ENCODE measurements at regions not wholly inside any gene's neighbourhood (a gene's known extent, or its start where the extent isn't known, plus 50 kb on each side); places are given as distances from the start of the nearest gene placed in this dataset.

GRCh38 chrX:11040405-11040804, 70.7 kb upstream of the HCCS start:
- Histone ChIP-seq H3K27ac (ENCODE audit: low read depth, low read length) (no peak overlapping the region), H3K23ac (ENCODE audit: low read length) (no peak overlapping the region), H2BK120ac (ENCODE audit: insufficient read depth, low read length, poor library complexity) (no peak overlapping the region), H3K36me3 (ENCODE audit: control insufficient read depth in 1 of 2, insufficient read depth in 2 of 2, low read length in 2 of 2) (no peaks in the 10 kb centered on the region), H3K4me3 (ENCODE audit: low read depth, low read length) (no peak overlapping the region), H2AFZ (ENCODE audit: insufficient read depth, low read length, poor library complexity) (no peak overlapping the region), H3K9ac (ENCODE audit: low read length) (no peak overlapping the region), H3K79me1 (ENCODE audit: low read length) (no peaks in the 10 kb centered on the region), H2BK12ac (ENCODE audit: low read length) (no peak overlapping the region), H2AK5ac (ENCODE audit: low read length) (no peak overlapping the region), H3K18ac (ENCODE audit: low read length) (no peak overlapping the region), H4K8ac (ENCODE audit: low read depth, low read length) (no peak overlapping the region), H4K12ac (ENCODE audit: low read depth, low read length) (no peak overlapping the region), H3K4me2 (ENCODE audit: low read length) (no peak overlapping the region), H3K14ac (ENCODE audit: low read length) (no peak overlapping the region), H3K79me2 (ENCODE audit: control insufficient read depth, insufficient read depth, low read length, poor library complexity) (no peaks in the 10 kb centered on the region), H3K9me3 (ENCODE audit: insufficient read depth, low read depth, low read length) (no peaks in the 10 kb centered on the region), H3K4me1 (ENCODE audit: control insufficient read depth in 1 of 2, insufficient read depth in 2 of 2, low read length in 2 of 2) (no peaks in the 10 kb centered on the region), H4K91ac (ENCODE audit: low read depth, low read length) (no peak overlapping the region), H3K27me3 (ENCODE audit: insufficient read depth, low read length) (no peaks in the 10 kb centered on the region), H2BK5ac (ENCODE audit: low read depth, low read length, poor library complexity) (no peak overlapping the region), H3K4ac (ENCODE audit: low read depth, low read length) (no peak overlapping the region)
- no peak for DNase-seq
- no CpG with 5 or more reads among the region's 1 CpG for WGBS (ENCODE audit: extremely low coverage, insufficient coverage, insufficient read length)

DNA sequence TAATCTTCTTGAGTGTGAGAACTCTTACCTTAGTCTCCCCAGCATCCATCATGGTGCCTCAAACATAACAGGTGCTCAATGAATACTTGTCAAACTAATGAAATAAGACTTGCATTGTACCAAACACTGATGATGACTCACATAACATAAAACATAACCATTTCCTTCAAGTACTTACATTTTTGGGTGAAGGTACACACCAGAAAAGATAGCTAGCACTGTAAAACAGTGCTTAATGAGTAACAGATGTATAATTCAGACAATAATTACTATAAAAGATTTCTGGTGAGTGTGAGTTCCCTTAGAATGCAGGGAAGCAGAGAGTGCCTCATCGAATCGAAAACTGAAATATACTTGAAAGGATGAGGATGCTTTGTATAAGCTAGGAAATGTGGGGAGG, 70.1 kb upstream of the HCCS start:
- Histone ChIP-seq H3K27me3 (ENCODE audit: insufficient read depth, low read length) (no peaks in the 10 kb centered on the region), H3K18ac (ENCODE audit: low read length) (no peak overlapping the region), H3K4ac (ENCODE audit: low read depth, low read length) (no peak overlapping the region), H2BK5ac (ENCODE audit: low read depth, low read length, poor library complexity) (no peak overlapping the region), H2BK120ac (ENCODE audit: insufficient read depth, low read length, poor library complexity) (no peak overlapping the region), H3K27ac (ENCODE audit: low read depth, low read length) (no peak overlapping the region), H3K4me3 (ENCODE audit: low read depth, low read length) (no peak overlapping the region), H3K9me3 (ENCODE audit: insufficient read depth, low read depth, low read length) (no peaks in the 10 kb centered on the region), H3K79me2 (ENCODE audit: control insufficient read depth, insufficient read depth, low read length, poor library complexity) (no peaks in the 10 kb centered on the region), H4K91ac (ENCODE audit: low read depth, low read length) (no peak overlapping the region), H3K36me3 (ENCODE audit: control insufficient read depth in 1 of 2, insufficient read depth in 2 of 2, low read length in 2 of 2) (no peaks in the 10 kb centered on the region), H2AFZ (ENCODE audit: insufficient read depth, low read length, poor library complexity) (no peak overlapping the region), H3K4me1 (ENCODE audit: control insufficient read depth in 1 of 2, insufficient read depth in 2 of 2, low read length in 2 of 2) (no peaks in the 10 kb centered on the region), H2BK12ac (ENCODE audit: low read length) (no peak overlapping the region), H3K23ac (ENCODE audit: low read length) (no peak overlapping the region), H3K14ac (ENCODE audit: low read length) (no peak overlapping the region), H2AK5ac (ENCODE audit: low read length) (no peak overlapping the region), H3K9ac (ENCODE audit: low read length) (no peak overlapping the region), H3K4me2 (ENCODE audit: low read length) (no peak overlapping the region), H4K12ac (ENCODE audit: low read depth, low read length) (no peak overlapping the region), H4K8ac (ENCODE audit: low read depth, low read length) (no peak overlapping the region), H3K79me1 (ENCODE audit: low read length) (no peaks in the 10 kb centered on the region)
- no CpG with 5 or more reads among the region's 2 CpGs for WGBS (ENCODE audit: extremely low coverage, insufficient coverage, insufficient read length)
- no peak for DNase-seq

- H2BK120ac ChIP-seq (ENCODE audit: insufficient read depth, low read length, poor library complexity) = no peak overlapping the region
- H3K27me3 ChIP-seq (ENCODE audit: insufficient read depth, low read length) = no peaks in the 10 kb centered on the region
- no peak overlapping the region for H2AFZ ChIP-seq (ENCODE audit: insufficient read depth, low read length, poor library complexity)
- H4K91ac ChIP-seq (ENCODE audit: low read depth, low read length) = no peak overlapping the region
- no peaks in the 10 kb centered on the region for H3K36me3 ChIP-seq (ENCODE audit: control insufficient read depth in 1 of 2, insufficient read depth in 2 of 2, low read length in 2 of 2)
- H3K4me2 ChIP-seq (ENCODE audit: low read length) = no peak overlapping the region
- H3K14ac ChIP-seq (ENCODE audit: low read length) = no peak overlapping the region
- no peaks in the 10 kb centered on the region for H3K9me3 ChIP-seq (ENCODE audit: insufficient read depth, low read depth, low read length)
- no peaks in the 10 kb centered on the region for H3K79me1 ChIP-seq (ENCODE audit: low read length)
- no CpG with 5 or more reads among the region's 2 CpGs for WGBS (ENCODE audit: extremely low coverage, insufficient coverage, insufficient read length)
- H2BK12ac ChIP-seq (ENCODE audit: low read length) = no peak overlapping the region
- no peak overlapping the region for H2BK5ac ChIP-seq (ENCODE audit: low read depth, low read length, poor library complexity)
- no peak overlapping the region for H3K23ac ChIP-seq (ENCODE audit: low read length)
- no peak overlapping the region for H3K4me3 ChIP-seq (ENCODE audit: low read depth, low read length)
- DNase-seq = no peak
- H4K12ac ChIP-seq (ENCODE audit: low read depth, low read length) = no peak overlapping the region
- no peak overlapping the region for H2AK5ac ChIP-seq (ENCODE audit: low read length)
- no peaks in the 10 kb centered on the region for H3K4me1 ChIP-seq (ENCODE audit: control insufficient read depth in 1 of 2, insufficient read depth in 2 of 2, low read length in 2 of 2)
- no peak overlapping the region for H3K4ac ChIP-seq (ENCODE audit: low read depth, low read length)
- H3K79me2 ChIP-seq (ENCODE audit: control insufficient read depth, insufficient read depth, low read length, poor library complexity) = no peaks in the 10 kb centered on the region
- H3K18ac ChIP-seq (ENCODE audit: low read length) = no peak overlapping the region
- no peak overlapping the region for H3K27ac ChIP-seq (ENCODE audit: low read depth, low read length)
- H4K8ac ChIP-seq (ENCODE audit: low read depth, low read length) = no peak overlapping the region
- H3K9ac ChIP-seq (ENCODE audit: low read length) = no peak overlapping the region
Measured at GRCh38 chrX:11050013-11050412, 61.1 kb upstream of the HCCS start.

DNA sequence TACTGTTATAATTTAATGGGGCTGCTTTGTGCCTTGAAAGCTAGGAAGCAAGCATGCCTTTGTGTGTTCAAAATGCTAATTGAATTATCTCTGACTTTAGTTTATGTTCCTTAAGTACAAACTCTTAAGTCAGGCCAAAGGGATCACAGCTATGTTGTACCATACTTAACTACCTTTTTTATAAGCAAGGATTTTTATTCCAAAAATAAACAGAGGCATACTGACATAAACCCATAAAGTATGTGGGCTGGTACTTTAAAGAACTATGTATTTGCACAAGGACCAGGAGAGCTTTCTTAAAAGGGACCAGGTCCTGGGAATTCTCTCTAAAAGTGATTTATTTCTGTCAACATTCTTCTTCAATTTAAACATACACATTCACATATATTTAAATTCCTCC, 57.8 kb upstream of the HCCS start:
- Histone ChIP-seq H3K79me2 (ENCODE audit: control insufficient read depth, insufficient read depth, low read length, poor library complexity) (no peaks in the 10 kb centered on the region), H2BK12ac (ENCODE audit: low read length) (no peak overlapping the region), H3K14ac (ENCODE audit: low read length) (no peak overlapping the region), H2BK120ac (ENCODE audit: insufficient read depth, low read length, poor library complexity) (no peak overlapping the region), H2BK5ac (ENCODE audit: low read depth, low read length, poor library complexity) (no peak overlapping the region), H2AFZ (ENCODE audit: insufficient read depth, low read length, poor library complexity) (no peak overlapping the region), H3K4me1 (ENCODE audit: control insufficient read depth in 1 of 2, insufficient read depth in 2 of 2, low read length in 2 of 2) (no peaks in the 10 kb centered on the region), H4K12ac (ENCODE audit: low read depth, low read length) (no peak overlapping the region), H3K79me1 (ENCODE audit: low read length) (no peaks in the 10 kb centered on the region), H4K8ac (ENCODE audit: low read depth, low read length) (no peak overlapping the region), H3K27ac (ENCODE audit: low read depth, low read length) (no peak overlapping the region), H3K4me3 (ENCODE audit: low read depth, low read length) (no peak overlapping the region), H3K27me3 (ENCODE audit: insufficient read depth, low read length) (no peaks in the 10 kb centered on the region), H3K18ac (ENCODE audit: low read length) (no peak overlapping the region), H3K36me3 (ENCODE audit: control insufficient read depth in 1 of 2, insufficient read depth in 2 of 2, low read length in 2 of 2) (no peaks in the 10 kb centered on the region), H3K4ac (ENCODE audit: low read depth, low read length) (no peak overlapping the region), H3K9me3 (ENCODE audit: insufficient read depth, low read depth, low read length) (no peaks in the 10 kb centered on the region), H2AK5ac (ENCODE audit: low read length) (no peak overlapping the region), H3K9ac (ENCODE audit: low read length) (no peak overlapping the region), H4K91ac (ENCODE audit: low read depth, low read length) (no peak overlapping the region), H3K4me2 (ENCODE audit: low read length) (no peak overlapping the region), H3K23ac (ENCODE audit: low read length) (no peak overlapping the region)
- no peak for DNase-seq

All from trophoblast cell (in vitro differentiated cells and primary cell).